Tongue (tissue), 1 donor: ENCODE measurements at regions not wholly inside any gene's neighbourhood (a gene's known extent, or its start where the extent isn't known, plus 50 kb on each side); places are given as distances from the start of the nearest gene placed in this dataset.
"Not testable (repeated sequence)": the region's sequence is repeated elsewhere in the genome, so short reads cannot be mapped to it uniquely, and the experiment has no call there.

Experiments
- DNase-seq: peaks from one replicate; pipeline ENCODE4 v3.0.0-alpha.2; 2015

GRCh38 chr10:43846187-43846680 is 197.6 kb upstream of the ZNF32 start:
- no peak for DNase-seq

DNA sequence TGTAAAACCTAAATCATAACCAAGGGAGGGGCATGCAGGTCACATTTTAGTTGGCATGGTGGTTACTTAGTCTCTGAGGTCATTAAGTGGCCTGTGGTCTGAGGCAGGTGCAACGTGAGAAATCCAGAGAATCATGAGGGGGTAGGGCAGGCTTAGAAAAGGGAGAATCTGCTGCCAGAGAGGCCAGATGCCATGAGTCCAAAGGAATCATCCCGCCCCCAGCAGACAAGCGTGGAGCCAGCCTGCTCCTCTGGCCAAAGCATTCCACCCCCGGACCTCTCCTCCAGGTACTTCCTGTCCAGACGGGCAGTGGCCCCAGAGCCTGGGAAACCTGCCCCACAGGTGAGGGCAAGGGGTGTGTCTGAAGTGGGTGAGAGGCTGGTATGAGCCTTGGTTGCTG is 196.4 kb upstream of the ZNF32 start:
- no peak for DNase-seq

DNA sequence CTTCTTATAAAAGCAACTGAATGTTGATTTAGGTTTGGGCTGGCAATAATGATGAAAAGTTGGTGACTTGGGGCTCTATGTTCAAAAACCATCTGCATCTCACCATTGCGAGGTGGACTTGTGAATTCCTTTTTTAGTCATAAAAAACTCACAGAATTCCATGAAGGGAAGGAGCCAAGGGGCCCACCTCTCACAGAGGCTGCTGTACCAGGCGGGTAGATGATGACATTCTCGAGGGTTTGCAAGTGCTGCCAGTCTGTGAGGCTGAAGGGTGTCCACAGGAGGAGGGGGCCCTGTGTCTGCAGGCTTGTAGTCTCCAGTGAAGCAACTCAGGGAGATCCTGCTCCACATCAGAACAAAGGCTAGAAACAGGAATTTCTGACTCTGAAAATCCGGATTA is 195.5 kb upstream of the ZNF32 start:
- no peak for DNase-seq

DNA sequence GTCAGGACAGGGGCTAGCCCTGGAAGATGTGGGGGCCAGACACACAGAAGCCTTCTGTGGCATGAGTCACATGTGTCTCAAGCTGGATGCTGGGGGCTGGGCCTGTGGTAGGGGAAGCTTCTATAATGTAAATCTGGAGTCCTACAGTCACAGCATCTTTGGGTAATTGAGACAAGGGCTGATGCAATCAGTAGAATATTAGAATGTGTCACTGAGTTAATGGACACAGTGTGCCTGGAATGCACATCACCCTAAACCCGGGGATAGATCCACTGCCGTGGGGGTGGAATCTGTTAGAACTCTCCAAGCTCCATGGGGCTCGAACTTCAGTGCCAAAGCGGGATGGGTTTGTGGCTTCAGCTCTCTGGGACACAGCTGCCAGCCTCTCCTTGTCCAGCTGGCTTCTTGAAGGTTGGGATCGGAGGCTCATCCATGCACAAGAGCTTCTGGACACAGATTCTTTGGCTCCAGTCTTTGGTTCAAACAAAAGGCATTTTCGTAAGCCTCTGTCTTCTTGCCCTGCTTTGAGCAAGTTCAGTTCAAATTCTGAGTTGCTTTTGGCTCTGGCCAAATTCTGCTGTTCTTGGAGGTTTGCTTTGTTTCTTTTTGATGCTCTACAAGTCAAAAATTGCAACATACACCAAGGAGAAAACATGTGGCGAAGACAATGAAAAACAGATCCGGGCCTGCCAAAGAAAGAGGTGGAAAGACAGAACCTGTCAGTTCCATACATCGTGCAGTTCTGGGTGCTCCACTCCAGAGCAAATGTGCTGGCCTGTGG is 194.8 kb upstream of the ZNF32 start:
- DNase-seq, result peak; percentile 80

- no peak for DNase-seq
Observed at GRCh38 chr10:43842496-43842895, 193.8 kb upstream of the ZNF32 start.

GRCh38 chr10:43842072-43842471 is 193.4 kb upstream of the ZNF32 start:
- no peak for DNase-seq

DNA sequence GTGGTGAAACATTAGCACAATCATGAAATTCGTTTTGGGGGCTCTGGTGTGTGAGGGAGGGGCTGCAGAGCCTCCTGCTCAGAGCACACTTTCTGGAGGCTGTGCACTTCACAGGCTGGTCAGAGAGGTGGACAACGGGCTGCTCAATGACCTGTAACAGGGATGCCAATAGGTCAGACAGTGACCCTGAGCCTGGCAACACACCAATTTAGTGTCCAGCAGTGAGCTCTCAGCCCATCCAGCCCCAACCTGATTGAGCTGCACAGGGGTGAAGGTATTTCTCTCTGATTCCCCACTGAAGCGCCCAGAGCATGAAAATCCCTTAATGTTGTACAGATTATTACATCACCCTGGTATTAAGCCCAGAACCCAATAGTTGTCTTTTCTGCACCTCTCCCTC is 191.3 kb upstream of the ZNF32 start:
- DNase-seq, result no peak

DNA sequence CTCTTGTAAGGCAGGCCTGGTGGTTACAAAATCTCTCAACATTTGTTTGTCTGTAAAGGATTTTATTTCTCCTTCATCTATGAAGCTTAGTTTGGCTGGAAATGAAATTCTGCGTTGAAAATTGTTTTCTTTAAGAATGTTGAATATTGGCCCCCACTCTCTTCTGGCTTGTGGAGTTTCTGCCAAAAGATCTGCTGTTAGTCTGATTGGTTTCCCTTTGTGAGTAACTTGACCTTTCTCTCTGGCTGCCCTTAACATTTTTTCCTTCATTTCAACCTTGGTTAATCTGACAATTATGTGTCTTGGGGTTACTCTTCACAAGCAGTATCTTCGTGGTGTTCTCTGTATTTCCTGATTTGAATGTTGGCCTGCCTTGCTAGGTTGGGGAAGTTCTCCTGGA is 186.1 kb upstream of the ZNF32 start:
- not testable (repeated sequence) for DNase-seq

DNA sequence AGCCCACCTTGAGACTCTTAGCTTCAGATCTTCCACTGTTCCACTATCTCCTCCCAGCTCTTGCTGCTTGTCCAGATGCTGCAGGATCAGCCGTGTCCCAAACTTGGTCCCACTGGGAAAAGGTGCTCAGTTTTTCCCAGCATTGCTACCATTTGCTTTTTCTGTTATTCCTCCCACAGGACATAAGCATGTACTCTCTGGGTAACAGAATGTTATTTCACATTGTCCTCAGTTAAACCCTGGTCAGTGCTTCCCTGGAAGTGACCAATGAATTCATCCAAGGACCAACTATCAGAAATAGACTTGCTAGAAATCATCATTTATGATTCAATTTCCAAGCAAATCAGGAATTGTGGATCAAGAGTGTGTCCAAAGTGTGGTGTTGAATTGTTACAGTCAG is 179.2 kb upstream of the ZNF32 start:
- DNase-seq, result no peak

- DNase-seq, result no peak
Observed at GRCh38 chr10:43825984-43826383, 177.3 kb upstream of the ZNF32 start.

DNA sequence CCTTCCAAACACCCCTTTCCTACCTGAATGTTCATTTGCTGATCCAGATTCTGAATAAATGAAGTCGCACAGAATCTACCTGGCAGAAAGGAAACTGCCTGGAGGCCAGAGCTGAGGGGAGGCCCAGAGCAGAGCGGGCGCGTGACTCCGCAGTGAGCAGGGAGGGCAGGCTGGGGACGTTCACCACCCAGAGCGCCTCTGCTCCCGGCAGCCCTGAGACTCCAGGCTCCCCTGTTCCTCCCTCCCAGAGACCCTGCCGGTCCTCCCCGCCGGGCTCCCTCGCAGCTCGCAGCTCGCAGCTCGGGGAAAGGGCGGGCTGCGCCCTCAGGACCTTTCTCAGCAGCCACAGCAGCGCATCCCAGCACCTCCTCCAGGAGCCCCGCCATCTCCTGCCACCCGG is 176.7 kb upstream of the ZNF32 start:
- DNase-seq, result no peak

DNA sequence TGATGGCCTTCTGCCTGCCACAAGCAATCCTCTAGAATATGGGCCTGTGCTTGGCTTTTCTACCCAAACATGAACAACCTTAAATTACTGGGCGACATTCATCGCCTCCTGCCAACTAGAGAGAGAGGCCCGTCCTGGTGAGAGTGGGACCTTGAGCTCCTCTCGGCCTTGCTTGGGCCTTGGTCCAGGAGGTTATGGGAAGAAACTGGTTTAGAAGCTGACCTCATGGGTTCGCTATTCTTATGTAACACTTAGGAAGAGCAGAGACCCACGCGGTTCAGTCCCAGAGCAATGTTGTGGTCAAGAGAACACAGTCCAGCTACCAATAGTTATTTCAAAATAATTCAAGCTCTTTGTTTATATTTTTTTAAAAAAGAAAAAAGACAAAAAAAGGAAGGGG is 176.3 kb upstream of the ZNF32 start:
- DNase-seq, result no peak

GRCh38 chr10:43822631-43823580 is 174.2 kb upstream of the ZNF32 start:
- no peak for DNase-seq

DNA sequence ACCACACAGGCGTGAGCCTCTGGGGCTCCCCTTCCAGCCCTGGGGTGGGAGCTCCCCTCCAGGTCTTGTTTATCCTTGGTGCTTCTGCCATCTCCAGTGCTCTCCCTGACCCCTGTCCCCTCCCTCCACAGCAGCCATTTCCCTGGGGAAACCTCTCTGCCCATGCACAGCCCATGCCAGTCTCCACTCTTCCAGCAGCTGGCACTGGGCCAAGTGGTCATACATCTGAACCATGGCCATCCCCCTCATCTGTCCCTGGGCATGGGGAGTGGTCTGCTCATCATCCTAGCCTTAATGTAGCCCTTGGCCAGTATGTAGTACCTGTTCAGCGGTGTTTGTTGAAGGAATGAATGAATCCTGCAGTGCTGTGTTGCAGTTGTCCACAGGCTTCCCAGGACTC is 172.4 kb upstream of the ZNF32 start:
- no peak for DNase-seq

DNA sequence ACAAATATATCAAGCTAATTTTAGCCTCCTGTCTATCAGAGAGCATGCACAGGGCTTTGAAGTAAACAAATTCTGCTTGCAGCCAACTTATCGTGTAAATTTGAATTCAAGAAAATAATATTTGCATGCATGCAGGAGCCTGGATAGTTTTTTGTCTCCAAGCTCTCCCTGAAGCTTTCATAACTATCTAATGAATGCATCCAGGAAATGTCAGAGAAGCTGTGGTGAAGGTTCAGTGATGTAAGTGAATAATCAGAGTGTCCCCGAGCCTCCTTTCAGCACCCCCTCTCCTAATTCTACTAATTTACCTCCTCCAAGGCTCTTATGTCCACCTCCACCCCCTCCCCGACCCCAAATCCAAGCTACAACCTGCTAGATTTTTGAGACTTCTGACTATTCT is 172.0 kb upstream of the ZNF32 start:
- no peak for DNase-seq

GRCh38 chr10:43819464-43820230 is 171.0 kb upstream of the ZNF32 start:
- no peak for DNase-seq

DNA sequence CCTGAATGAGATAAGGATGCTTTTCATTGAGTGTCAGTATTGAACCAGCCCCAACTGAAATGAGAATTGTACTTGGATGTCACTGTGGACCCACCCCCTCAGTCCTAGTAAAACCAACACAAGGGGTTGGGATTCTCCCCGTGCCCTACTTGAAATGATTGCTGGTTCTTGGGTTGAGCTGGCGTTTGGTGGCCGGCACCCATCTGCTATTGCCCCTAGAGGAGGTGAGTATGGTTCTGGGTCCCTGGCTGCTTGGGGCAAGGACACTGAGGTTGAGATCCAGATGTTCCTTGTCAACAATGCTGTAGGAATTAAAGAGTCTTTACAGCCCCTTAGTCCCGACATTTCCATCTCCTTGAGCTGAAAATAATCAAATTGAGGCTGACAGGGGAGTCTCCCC is 170.0 kb upstream of the ZNF32 start:
- no peak for DNase-seq

- no peak for DNase-seq
Observed at GRCh38 chr10:43817368-43817767, 168.7 kb upstream of the ZNF32 start.

DNA sequence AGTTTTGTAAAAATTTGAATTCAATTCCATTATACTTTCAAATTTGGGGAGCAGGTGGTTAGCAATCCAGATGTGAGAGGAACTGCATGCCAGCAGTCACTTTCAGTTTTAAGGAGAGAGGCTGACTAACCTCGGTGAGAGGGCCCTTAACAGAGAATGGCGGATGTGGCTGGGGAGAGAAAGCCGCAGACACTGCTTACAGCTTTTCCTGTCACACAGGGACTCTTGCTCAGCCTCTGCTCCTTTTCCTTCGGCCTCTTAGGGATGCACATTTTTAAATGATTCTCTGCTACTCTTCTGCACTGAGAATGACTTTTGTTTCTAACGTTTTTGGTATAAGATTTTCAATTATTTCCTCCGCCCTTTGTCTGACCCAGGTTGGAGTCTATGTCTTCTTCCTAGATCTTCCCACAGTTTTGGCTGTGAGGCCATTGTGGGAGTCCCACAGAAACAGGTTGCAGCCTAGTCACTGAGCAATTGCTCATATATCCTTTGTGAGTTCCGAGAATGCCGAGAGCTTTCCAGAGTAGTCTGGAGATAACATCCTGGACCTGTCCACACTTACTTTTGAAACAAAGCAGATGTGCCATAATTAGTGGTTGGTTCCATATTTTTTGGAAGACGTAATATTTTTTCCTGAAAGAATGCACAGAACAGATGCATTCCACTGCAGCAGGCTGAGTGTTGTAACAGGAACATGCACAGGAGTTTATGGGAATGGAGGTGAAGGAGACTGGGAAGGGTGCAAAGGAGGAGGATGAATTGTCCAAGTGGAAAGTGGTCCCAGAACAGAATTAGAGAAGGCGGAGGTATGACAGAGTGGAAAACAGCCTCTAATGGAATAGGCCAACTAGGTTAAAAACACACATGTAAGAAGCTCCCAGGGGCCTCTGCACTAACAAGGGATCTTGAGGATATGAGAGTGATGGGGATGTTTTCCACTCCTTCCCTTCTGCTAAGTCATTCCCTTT is 168.0 kb upstream of the ZNF32 start:
- peak; percentile 80 for DNase-seq

- DNase-seq, result no peak
Observed at GRCh38 chr10:43815181-43815885, 166.7 kb upstream of the ZNF32 start.

- no peak for DNase-seq
Observed at GRCh38 chr10:43814663-43815062, 166.0 kb upstream of the ZNF32 start.
